ENCODE measurements at regions not wholly inside any gene's neighbourhood (a gene's known extent, or its start where the extent isn't known, plus 50 kb on each side); places are given as distances from the start of the nearest gene placed in this dataset.
A peak's percentile ranks its signal among the peaks of the same experiment; 100 is the strongest.

DNA sequence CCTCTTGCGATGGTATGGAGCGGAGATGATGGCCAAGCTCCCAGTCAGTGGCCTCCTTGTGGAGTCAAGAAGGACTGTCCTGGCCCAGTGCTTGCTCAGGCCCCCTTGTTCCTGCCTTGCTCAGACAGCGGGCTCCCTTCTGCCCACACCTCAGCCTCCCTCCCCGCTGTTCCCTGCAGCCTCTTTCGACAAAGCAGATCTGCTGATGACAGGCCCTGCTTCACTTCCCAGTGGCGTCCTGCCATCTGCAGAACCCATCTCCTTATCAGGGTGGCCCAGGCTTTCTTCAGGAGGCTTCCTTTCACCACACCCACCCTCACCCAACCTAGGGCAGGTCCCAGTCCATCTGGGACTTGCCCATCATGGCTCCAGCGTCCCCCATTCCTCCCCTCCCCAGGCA lies 80.0 kb downstream of the CLDN34 start:
- H3K36me3 ChIP-seq (ENCODE audit: control insufficient read depth, insufficient read depth, low read length) = no peaks in the 10 kb centered on the region
- H3K4me1 ChIP-seq (ENCODE audit: control insufficient read depth, insufficient read depth, low read length) = peaks cover 14% of the 10 kb centered on the region
- H3K27me3 ChIP-seq (ENCODE audit: control insufficient read depth, insufficient read depth, low read length, poor library complexity, severe bottlenecking) = no peaks in the 10 kb centered on the region
- WGBS, 2 experiments = 91 to 92% methylated on average over 7 of the region's 7 CpGs
- H3K9me3 ChIP-seq (ENCODE audit: control insufficient read depth, low read length) = no peaks in the 10 kb centered on the region
- H3K27ac ChIP-seq (ENCODE audit: insufficient read depth, low read depth, low read length, poor library complexity, severe bottlenecking) = no peak overlapping the region
- no peak overlapping the region for H3K4me3 ChIP-seq (ENCODE audit: insufficient read depth, low read depth, low read length)

DNA sequence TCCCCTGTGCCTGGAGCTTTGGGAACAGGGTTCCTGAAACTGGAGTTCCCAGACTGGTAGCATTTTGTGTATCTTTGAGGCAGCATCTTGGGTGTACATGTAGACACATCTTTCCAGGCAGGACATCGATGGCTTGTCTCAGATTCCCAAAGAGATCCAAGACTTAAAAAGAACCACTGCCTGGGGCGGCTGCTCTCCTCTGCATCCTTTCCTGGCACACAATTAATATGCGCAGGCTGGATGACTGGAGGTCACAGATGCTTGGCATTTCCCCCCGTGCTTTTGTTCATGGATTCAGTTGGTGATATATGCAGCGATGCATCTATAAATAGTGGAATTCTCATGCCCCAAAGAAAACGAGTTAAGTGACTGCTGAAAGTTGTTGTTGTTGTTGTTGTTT lies 80.5 kb downstream of the CLDN34 start:
- Histone ChIP-seq H3K4me1 (ENCODE audit: control insufficient read depth, insufficient read depth, low read length) (peaks cover 14% of the 10 kb centered on the region), H3K36me3 (ENCODE audit: control insufficient read depth, insufficient read depth, low read length) (no peaks in the 10 kb centered on the region), H3K27ac (ENCODE audit: insufficient read depth, low read depth, low read length, poor library complexity, severe bottlenecking) (peak overlapping the region; percentile 2), H3K27me3 (ENCODE audit: control insufficient read depth, insufficient read depth, low read length, poor library complexity, severe bottlenecking) (no peaks in the 10 kb centered on the region), H3K9me3 (ENCODE audit: control insufficient read depth, low read length) (no peaks in the 10 kb centered on the region), H3K4me3 (ENCODE audit: insufficient read depth, low read depth, low read length) (no peak overlapping the region)
- WGBS, 2 experiments = 66 to 73% methylated on average over 6 of the region's 6 CpGs

GRCh38 chrX:10048076-10048475 lies 80.9 kb downstream of the CLDN34 start:
- Histone ChIP-seq H3K27ac (ENCODE audit: insufficient read depth, low read depth, low read length, poor library complexity, severe bottlenecking) (peak overlapping the region; percentile 16), H3K9me3 (ENCODE audit: control insufficient read depth, low read length) (no peaks in the 10 kb centered on the region), H3K36me3 (ENCODE audit: control insufficient read depth, insufficient read depth, low read length) (no peaks in the 10 kb centered on the region), H3K4me3 (ENCODE audit: insufficient read depth, low read depth, low read length) (no peak overlapping the region), H3K4me1 (ENCODE audit: control insufficient read depth, insufficient read depth, low read length) (peaks cover 14% of the 10 kb centered on the region), H3K27me3 (ENCODE audit: control insufficient read depth, insufficient read depth, low read length, poor library complexity, severe bottlenecking) (no peaks in the 10 kb centered on the region)
- 28% methylated on average over 8 to 10 of the region's 10 CpGs for WGBS, 2 experiments

- no peaks in the 10 kb centered on the region for H3K9me3 ChIP-seq (ENCODE audit: control insufficient read depth, low read length)
- H3K27me3 ChIP-seq (ENCODE audit: control insufficient read depth, insufficient read depth, low read length, poor library complexity, severe bottlenecking) = no peaks in the 10 kb centered on the region
- H3K4me3 ChIP-seq (ENCODE audit: insufficient read depth, low read depth, low read length) = no peak overlapping the region
- H3K4me1 ChIP-seq (ENCODE audit: control insufficient read depth, insufficient read depth, low read length) = peaks cover 14% of the 10 kb centered on the region
- no peak overlapping the region for H3K27ac ChIP-seq (ENCODE audit: insufficient read depth, low read depth, low read length, poor library complexity, severe bottlenecking)
- 91 to 96% methylated on average over 7 of the region's 8 CpGs for WGBS, 2 experiments
- no peaks in the 10 kb centered on the region for H3K36me3 ChIP-seq (ENCODE audit: control insufficient read depth, insufficient read depth, low read length)
Measured at GRCh38 chrX:10048707-10049106, 81.5 kb downstream of the CLDN34 start.

GRCh38 chrX:10049236-10049635 lies 82.1 kb downstream of the CLDN34 start:
- Histone ChIP-seq H3K4me3 (ENCODE audit: insufficient read depth, low read depth, low read length) (no peak overlapping the region), H3K4me1 (ENCODE audit: control insufficient read depth, insufficient read depth, low read length) (peaks cover 14% of the 10 kb centered on the region), H3K9me3 (ENCODE audit: control insufficient read depth, low read length) (no peaks in the 10 kb centered on the region), H3K27ac (ENCODE audit: insufficient read depth, low read depth, low read length, poor library complexity, severe bottlenecking) (no peak overlapping the region), H3K27me3 (ENCODE audit: control insufficient read depth, insufficient read depth, low read length, poor library complexity, severe bottlenecking) (no peaks in the 10 kb centered on the region), H3K36me3 (ENCODE audit: control insufficient read depth, insufficient read depth, low read length) (no peaks in the 10 kb centered on the region)
- WGBS, 2 experiments = 79 to 100% methylated on average over 1 to 2 of the region's 3 CpGs

DNA sequence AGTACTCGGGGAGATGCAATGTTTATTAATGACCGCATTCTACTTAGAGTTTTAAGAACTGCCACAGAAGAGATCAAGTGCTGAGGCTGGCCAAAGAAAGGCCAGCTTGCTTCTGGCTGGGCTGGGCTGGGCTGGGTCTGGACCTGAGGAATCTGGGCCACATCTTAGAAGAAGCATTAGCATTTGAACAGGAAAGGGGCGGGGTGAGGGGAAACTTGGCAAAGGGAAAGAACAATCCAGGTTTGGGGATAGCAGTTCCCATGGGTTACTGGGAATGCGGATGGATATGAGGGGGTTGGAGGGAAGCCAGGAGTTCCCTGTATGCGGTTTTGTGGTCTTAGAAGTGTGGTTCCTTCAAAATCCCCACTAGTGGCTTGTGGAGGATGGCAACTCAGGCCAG lies 83.3 kb downstream of the CLDN34 start:
- no peaks in the 10 kb centered on the region for H3K36me3 ChIP-seq (ENCODE audit: control insufficient read depth, insufficient read depth, low read length)
- H3K4me3 ChIP-seq (ENCODE audit: insufficient read depth, low read depth, low read length) = no peak overlapping the region
- H3K27me3 ChIP-seq (ENCODE audit: control insufficient read depth, insufficient read depth, low read length, poor library complexity, severe bottlenecking) = no peaks in the 10 kb centered on the region
- H3K4me1 ChIP-seq (ENCODE audit: control insufficient read depth, insufficient read depth, low read length) = peaks cover 14% of the 10 kb centered on the region
- H3K9me3 ChIP-seq (ENCODE audit: control insufficient read depth, low read length) = no peaks in the 10 kb centered on the region
- no peak overlapping the region for H3K27ac ChIP-seq (ENCODE audit: insufficient read depth, low read depth, low read length, poor library complexity, severe bottlenecking)
- 26 to 29% methylated on average over 5 of the region's 5 CpGs for WGBS, 2 experiments

DNA sequence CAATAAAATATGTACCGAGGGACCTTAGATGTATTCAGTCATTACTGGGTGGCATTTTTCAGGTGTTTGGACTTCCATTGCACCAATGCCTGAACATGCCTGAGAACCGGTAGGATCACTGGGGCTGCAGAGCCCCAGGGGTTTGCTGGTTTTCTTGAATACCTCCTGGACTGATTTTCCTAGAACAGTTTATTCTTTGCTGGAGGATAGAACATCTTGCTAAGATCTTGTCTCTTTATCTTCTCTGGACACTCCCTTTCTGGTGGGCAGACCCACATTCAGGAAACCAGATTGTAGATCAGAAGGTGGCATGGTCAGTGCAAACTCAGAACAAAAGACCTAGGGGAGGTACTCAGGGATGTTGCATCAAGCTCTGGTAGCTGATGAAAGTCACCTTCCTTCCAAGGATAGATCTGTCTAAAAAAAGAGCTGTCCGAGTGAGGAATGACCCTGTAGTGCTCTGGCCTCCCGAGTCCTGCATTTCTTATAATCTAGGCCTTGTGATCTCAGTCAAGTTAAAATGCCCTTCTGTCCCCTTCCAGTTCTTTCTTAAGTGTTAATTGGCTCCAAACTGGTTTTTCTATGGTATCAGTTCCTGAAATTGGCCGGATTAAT lies 84.8 kb downstream of the CLDN34 start:
- Histone ChIP-seq H3K4me3 (ENCODE audit: insufficient read depth, low read depth, low read length) (no peak overlapping the region), H3K27ac (ENCODE audit: insufficient read depth, low read depth, low read length, poor library complexity, severe bottlenecking) (no peak overlapping the region), H3K9me3 (ENCODE audit: control insufficient read depth, low read length) (no peaks in the 10 kb centered on the region), H3K27me3 (ENCODE audit: control insufficient read depth, insufficient read depth, low read length, poor library complexity, severe bottlenecking) (no peaks in the 10 kb centered on the region), H3K4me1 (ENCODE audit: control insufficient read depth, insufficient read depth, low read length) (peaks cover 14% of the 10 kb centered on the region), H3K36me3 (ENCODE audit: control insufficient read depth, insufficient read depth, low read length) (no peaks in the 10 kb centered on the region)
- WGBS, 2 experiments = 93 to 94% methylated on average over 5 of the region's 5 CpGs

DNA sequence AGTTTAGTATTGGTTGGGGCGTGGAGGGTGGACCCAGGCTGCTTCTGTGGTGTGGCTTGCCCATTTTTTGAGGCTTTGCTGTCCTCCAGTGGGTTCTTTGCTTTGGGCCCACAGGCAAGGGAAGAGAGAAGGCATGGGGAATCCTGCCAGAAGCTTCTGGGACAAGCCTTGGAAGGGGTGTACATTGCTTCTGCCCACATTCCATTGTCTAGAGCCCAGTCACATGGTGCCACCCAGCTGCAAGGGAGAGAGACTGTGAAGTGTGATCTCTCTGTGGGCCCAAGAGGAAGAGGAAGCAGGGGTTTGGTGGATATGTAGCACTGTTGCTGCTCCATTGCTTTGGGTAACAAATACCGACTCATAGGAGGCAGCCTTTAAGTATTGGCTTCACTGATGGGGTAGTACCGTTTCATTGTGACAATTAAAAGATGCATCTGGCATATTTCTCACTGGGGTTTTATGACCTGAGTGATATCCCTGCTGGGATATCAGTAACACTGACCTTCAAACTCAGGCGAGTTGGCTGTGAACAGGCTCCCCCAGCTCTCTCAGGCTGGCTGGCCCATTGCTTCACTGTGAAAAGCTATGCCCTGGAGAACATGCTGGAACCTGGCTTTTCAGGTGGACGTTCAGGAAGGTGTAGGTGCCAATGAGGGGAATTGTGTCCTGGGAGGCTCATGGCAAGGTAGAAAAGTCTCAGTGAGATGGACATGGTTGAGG lies 85.9 kb downstream of the CLDN34 start:
- 94 to 95% methylated on average over 5 of the region's 5 CpGs for WGBS, 2 experiments
- Histone ChIP-seq H3K36me3 (ENCODE audit: control insufficient read depth, insufficient read depth, low read length) (no peaks in the 10 kb centered on the region), H3K4me3 (ENCODE audit: insufficient read depth, low read depth, low read length) (no peak overlapping the region), H3K27ac (ENCODE audit: insufficient read depth, low read depth, low read length, poor library complexity, severe bottlenecking) (no peak overlapping the region), H3K27me3 (ENCODE audit: control insufficient read depth, insufficient read depth, low read length, poor library complexity, severe bottlenecking) (no peaks in the 10 kb centered on the region), H3K9me3 (ENCODE audit: control insufficient read depth, low read length) (no peaks in the 10 kb centered on the region), H3K4me1 (ENCODE audit: control insufficient read depth, insufficient read depth, low read length) (peaks cover 4% of the 10 kb centered on the region)

DNA sequence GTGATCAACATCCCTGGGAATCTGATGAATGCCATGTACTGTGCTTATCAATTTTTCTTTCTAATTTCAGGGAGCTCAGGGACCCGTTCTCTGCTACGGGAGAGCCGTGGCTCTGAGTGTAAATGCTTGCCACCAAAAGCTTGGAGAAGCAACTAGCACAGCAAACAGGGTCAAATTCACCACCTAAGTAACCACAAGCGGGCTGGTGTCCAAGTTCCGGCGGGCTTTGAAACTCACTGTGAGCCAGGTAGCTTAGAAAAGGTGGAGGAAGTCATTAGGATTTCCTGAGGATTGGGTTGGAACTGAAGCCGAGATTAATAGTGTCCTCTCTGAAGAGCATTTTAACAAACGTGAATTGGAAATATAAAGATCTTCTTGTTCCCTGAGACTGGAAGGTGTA lies 87.2 kb downstream of the CLDN34 start:
- Histone ChIP-seq H3K9me3 (ENCODE audit: control insufficient read depth, low read length) (no peaks in the 10 kb centered on the region), H3K27me3 (ENCODE audit: control insufficient read depth, insufficient read depth, low read length, poor library complexity, severe bottlenecking) (no peaks in the 10 kb centered on the region), H3K4me3 (ENCODE audit: insufficient read depth, low read depth, low read length) (no peak overlapping the region), H3K4me1 (ENCODE audit: control insufficient read depth, insufficient read depth, low read length) (peaks cover under 1% of the 10 kb centered on the region), H3K36me3 (ENCODE audit: control insufficient read depth, insufficient read depth, low read length) (no peaks in the 10 kb centered on the region), H3K27ac (ENCODE audit: insufficient read depth, low read depth, low read length, poor library complexity, severe bottlenecking) (no peak overlapping the region)
- WGBS, 2 experiments = 92 to 98% methylated on average over 8 of the region's 8 CpGs

- Histone ChIP-seq H3K4me1 (ENCODE audit: control insufficient read depth, insufficient read depth, low read length) (no peaks in the 10 kb centered on the region), H3K9me3 (ENCODE audit: control insufficient read depth, low read length) (no peaks in the 10 kb centered on the region), H3K4me3 (ENCODE audit: insufficient read depth, low read depth, low read length) (no peak overlapping the region), H3K27ac (ENCODE audit: insufficient read depth, low read depth, low read length, poor library complexity, severe bottlenecking) (no peak overlapping the region), H3K27me3 (ENCODE audit: control insufficient read depth, insufficient read depth, low read length, poor library complexity, severe bottlenecking) (no peaks in the 10 kb centered on the region), H3K36me3 (ENCODE audit: control insufficient read depth, insufficient read depth, low read length) (no peaks in the 10 kb centered on the region)
- 90 to 94% methylated on average over 8 of the region's 8 CpGs for WGBS, 2 experiments
Measured at GRCh38 chrX:10055430-10055829, 88.3 kb downstream of the CLDN34 start.

All from ectodermal cell (in vitro differentiated cells).